Dendritic cell treated with granulocyte-macrophage colony-stimulating factor and Interleukin-4, amounts not matched to agents 40 ng/mL and 50 ng/mL, for 4 days (primary cell): ENCODE measurements at regions not wholly inside any gene's neighbourhood (a gene's known extent, or its start where the extent isn't known, plus 50 kb on each side); places are given as distances from the start of the nearest gene placed in this dataset.

Experiments used
- H3K27ac Mint-ChIP-seq: one replicate; pipeline ENCODE4 v1.8.0; 2022; ENCODE audit warnings: mild to moderate bottlenecking, mixed read lengths
- H3K27me3 Mint-ChIP-seq: one replicate; pipeline ENCODE4 v1.8.0; 2022; ENCODE audit warnings: mild to moderate bottlenecking, mixed read lengths
- H3K36me3 Mint-ChIP-seq: one replicate; pipeline ENCODE4 v1.8.0; 2022; ENCODE audit warnings: low read depth, mixed read lengths
- H3K4me1 Mint-ChIP-seq: one replicate; pipeline ENCODE4 v1.8.0; 2022; ENCODE audit warnings: low read depth, mixed read lengths
- H3K4me3 Mint-ChIP-seq: one replicate; pipeline ENCODE4 v1.8.0; 2022; ENCODE audit warnings: mild to moderate bottlenecking, moderate library complexity, mixed read lengths
- H3K9me3 Mint-ChIP-seq: one replicate; pipeline ENCODE4 v1.8.0; 2022; ENCODE audit warnings: mixed read lengths
- intact Hi-C: fragments of 100-400 bp; cut with micrococcal nuclease; formaldehyde crosslinking; loops from one replicate; pipeline ENCODE4 v1.15.0; 2022

DNA sequence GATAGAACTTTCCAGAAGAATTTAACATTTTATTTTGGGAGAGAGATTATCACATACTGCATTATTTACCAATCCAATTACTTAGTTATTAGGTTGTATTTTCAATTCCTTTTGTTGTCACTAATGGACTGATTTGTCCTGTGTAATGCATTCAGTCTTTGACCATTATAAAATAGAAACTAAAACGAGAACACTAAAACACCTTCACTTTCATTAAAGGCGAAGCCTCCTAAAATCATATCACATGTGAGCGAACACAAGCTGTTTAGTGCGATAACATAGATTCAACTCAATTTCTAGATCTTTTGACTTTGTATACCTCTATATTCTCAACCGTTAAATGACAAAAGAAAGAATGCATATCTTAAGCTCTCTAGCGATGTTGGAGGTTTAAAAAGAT is 253.4 kb downstream of the VGLL3 start:
- no peak overlapping the region for H3K27ac Mint-ChIP-seq
- H3K36me3 Mint-ChIP-seq: no peaks in the 10 kb centered on the region
- intact Hi-C loops: no loop called here
- H3K27me3 Mint-ChIP-seq: no peaks in the 10 kb centered on the region
- no peaks in the 10 kb centered on the region for H3K4me1 Mint-ChIP-seq
- H3K9me3 Mint-ChIP-seq: peaks cover 2% of the 10 kb centered on the region
- H3K4me3 Mint-ChIP-seq: no peak overlapping the region

DNA sequence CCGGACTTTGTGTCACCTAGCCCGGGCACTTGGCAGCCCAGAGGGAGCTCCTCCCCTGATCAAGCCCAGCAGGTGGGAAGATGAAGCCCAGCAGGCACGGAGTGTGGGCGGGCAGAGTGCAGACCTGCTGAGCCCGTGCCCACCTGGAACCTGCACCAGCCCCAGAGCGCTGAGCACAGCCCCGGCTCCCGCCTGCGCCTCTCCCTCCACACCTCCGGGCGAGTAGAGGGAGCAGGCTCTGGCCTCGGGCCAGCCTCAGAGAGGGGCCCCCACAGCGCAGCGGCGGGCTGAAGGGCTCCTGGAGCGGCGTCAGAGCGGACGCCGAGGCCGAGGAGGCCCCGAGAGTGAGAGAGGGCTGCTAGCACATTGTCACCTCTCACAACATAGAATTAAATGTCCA is 257.7 kb downstream of the VGLL3 start:
- Mint-ChIP-seq H3K4me3 (no peak overlapping the region), H3K4me1 (no peaks in the 10 kb centered on the region), H3K27ac (no peak overlapping the region), H3K9me3 (peaks cover 8% of the 10 kb centered on the region), H3K27me3 (no peaks in the 10 kb centered on the region), H3K36me3 (no peaks in the 10 kb centered on the region)
- intact Hi-C loops: no loop called here

DNA sequence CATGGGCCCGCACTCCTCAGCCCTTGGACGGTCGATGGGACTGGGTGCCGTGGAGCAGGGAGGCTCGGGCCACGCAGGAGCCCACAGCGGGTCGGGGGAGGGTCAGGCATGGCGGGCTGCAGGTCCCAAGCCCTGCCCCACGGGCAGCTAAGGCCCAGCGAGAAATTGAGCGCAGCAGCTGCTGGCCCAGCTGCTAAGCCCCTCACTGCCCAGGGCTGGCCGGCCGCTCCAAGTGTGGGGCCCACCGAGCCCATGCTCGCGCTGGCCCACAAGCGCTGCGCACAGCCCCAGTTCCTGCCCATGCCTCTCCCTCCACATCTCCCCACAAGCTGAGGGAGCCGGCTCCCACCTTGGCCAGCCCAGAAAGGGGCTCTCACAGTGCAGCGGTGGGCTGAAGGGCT is 259.4 kb downstream of the VGLL3 start:
- Mint-ChIP-seq H3K27me3 (no peaks in the 10 kb centered on the region), H3K4me1 (no peaks in the 10 kb centered on the region), H3K9me3 (peaks cover 8% of the 10 kb centered on the region), H3K36me3 (no peaks in the 10 kb centered on the region), H3K27ac (no peak overlapping the region), H3K4me3 (no peak overlapping the region)
- intact Hi-C loops: no loop called here

GRCh38 chr3:86723433-86723832 is 267.5 kb downstream of the VGLL3 start:
- no peaks in the 10 kb centered on the region for H3K4me1 Mint-ChIP-seq
- no peaks in the 10 kb centered on the region for H3K9me3 Mint-ChIP-seq
- no peak overlapping the region for H3K4me3 Mint-ChIP-seq
- no peaks in the 10 kb centered on the region for H3K36me3 Mint-ChIP-seq
- no peaks in the 10 kb centered on the region for H3K27me3 Mint-ChIP-seq
- H3K27ac Mint-ChIP-seq: no peak overlapping the region
- intact Hi-C loops: no loop called here

DNA sequence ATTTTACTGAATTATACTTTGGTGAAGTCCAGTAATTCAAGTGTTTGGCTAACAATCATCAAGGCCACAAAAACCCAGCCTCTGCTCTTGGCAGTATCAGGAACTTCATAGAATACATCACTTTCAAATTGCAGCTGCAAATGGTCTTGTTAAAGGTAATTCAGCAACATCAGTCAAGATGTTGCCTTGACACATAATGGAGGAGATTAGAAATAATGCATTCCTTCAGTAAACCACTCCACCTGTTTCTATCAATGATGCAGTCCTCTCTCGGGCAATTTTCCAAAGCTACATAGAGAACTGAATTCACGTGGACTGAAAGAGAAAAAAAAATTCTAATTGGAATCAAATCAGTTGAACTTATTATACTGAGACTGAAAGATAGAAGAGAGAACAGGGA is 279.3 kb downstream of the VGLL3 start:
- Mint-ChIP-seq H3K9me3 (no peaks in the 10 kb centered on the region), H3K4me1 (no peaks in the 10 kb centered on the region), H3K27me3 (no peaks in the 10 kb centered on the region), H3K36me3 (no peaks in the 10 kb centered on the region), H3K27ac (no peak overlapping the region), H3K4me3 (no peak overlapping the region)
- intact Hi-C loops: no loop called here

DNA sequence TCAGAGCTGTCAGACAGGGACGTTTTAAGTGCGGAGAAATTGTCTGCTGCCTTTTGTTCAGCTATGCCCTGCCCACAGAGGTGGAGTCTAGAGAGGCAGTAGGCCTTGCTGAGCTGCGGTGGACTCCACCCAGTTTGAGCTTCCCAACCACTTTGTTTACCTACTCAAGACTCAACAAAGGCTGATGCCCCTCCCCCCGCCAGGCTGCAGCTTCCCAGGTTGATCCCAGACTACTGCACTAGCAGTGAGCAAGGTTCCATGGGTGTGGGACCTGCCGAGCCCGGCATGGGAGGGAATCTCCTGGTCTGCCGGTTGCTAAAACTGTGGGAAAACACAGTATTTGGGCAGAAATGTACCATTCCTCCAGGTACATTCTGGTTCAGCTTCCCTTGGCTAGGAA is 282.1 kb downstream of the VGLL3 start:
- no peaks in the 10 kb centered on the region for H3K36me3 Mint-ChIP-seq
- intact Hi-C loops: no loop called here
- no peak overlapping the region for H3K27ac Mint-ChIP-seq
- no peak overlapping the region for H3K4me3 Mint-ChIP-seq
- H3K4me1 Mint-ChIP-seq: no peaks in the 10 kb centered on the region
- no peaks in the 10 kb centered on the region for H3K27me3 Mint-ChIP-seq
- H3K9me3 Mint-ChIP-seq: no peaks in the 10 kb centered on the region

DNA sequence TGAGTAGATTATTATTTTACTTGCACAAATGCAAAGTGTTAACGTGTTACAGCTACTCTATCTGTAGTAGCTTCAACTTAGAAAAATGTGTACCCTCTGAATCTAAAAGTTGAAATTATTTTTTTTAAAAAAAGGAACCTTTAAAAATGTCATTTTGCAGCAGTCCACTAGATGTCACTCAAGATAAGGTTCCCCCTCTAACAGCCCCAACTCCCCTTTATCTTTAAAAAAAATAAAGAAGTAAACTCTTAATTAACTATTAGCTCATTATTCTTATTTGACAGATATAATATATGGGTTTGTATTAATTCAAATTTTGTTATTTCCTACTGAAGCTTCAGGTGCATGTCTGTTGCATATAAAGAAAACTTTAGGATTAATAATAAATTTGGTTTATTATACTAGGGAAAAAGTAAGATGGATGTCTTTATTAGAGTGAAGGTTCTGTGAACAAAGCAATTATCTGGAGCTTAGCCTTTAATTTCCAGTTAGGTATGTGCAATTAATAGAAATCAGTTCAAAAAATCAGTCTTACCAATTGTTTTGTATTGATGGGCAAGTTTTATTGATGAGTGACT is 288.5 kb downstream of the VGLL3 start:
- H3K4me1 Mint-ChIP-seq: no peaks in the 10 kb centered on the region
- H3K9me3 Mint-ChIP-seq: no peaks in the 10 kb centered on the region
- intact Hi-C loops: loop anchor here (5.0 kb wide), 2 partner anchors 380 to 465 kb away; no protein-coding TSS in a partner anchor
- H3K4me3 Mint-ChIP-seq: no peak overlapping the region
- H3K27me3 Mint-ChIP-seq: no peaks in the 10 kb centered on the region
- no peaks in the 10 kb centered on the region for H3K36me3 Mint-ChIP-seq
- no peak overlapping the region for H3K27ac Mint-ChIP-seq

- Mint-ChIP-seq H3K36me3 (no peaks in the 10 kb centered on the region), H3K4me1 (no peaks in the 10 kb centered on the region), H3K27ac (no peak overlapping the region), H3K9me3 (no peaks in the 10 kb centered on the region), H3K4me3 (no peak overlapping the region), H3K27me3 (no peaks in the 10 kb centered on the region)
- intact Hi-C loops: no loop called here
Observed at GRCh38 chr3:86695752-86696151, 295.2 kb downstream of the VGLL3 start.

DNA sequence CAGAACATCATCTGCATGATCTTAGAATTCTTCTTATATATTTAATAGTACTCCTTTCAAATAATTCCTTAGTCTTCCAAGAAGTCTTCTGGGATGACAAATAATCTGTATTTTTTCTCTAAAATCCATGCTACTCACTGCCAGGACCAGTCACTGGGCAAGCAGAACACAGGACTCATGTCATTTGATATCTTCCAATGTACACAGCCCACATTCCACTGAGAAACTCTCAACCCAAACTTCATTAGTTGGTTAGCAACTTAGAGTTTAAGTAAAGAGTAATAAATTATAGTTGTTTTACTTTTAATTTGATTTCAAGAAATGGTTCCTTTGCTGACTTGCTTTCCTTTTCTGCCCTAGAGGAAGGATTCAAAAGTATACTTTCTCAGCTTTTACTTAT is 317.0 kb downstream of the VGLL3 start:
- Mint-ChIP-seq H3K27ac (no peak overlapping the region), H3K4me1 (no peaks in the 10 kb centered on the region), H3K27me3 (no peaks in the 10 kb centered on the region), H3K4me3 (no peak overlapping the region), H3K36me3 (no peaks in the 10 kb centered on the region), H3K9me3 (peaks cover 16% of the 10 kb centered on the region)
- intact Hi-C loops: no loop called here

DNA sequence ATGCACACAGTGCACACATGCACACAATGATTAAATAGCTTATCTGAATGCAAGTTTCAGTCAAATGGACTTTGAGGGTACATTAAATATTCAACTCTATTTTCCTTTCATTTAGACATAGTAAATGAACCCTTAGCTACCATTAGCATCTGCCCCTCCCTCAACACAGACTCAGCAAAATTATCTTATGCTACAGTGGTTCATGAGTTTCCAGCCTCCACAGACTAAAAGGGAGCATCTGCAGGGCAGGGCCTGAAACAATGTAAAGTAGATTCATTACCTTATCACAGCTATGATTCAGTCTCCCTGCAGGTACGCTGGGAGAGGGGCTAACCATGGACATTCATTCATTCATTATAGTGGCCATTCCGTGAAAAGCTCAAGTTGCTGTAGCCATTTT is 329.1 kb downstream of the VGLL3 start:
- no peaks in the 10 kb centered on the region for H3K27me3 Mint-ChIP-seq

GRCh38 chr3:86658876-86659275 is 332.1 kb downstream of the VGLL3 start:
- Mint-ChIP-seq H3K4me1 (no peaks in the 10 kb centered on the region), H3K27ac (no peak overlapping the region), H3K27me3 (no peaks in the 10 kb centered on the region), H3K9me3 (no peaks in the 10 kb centered on the region), H3K4me3 (no peak overlapping the region), H3K36me3 (no peaks in the 10 kb centered on the region)
- intact Hi-C loops: no loop called here

More for the DNA sequence above, 329.1 kb downstream of the VGLL3 start:
- Mint-ChIP-seq H3K36me3 (no peaks in the 10 kb centered on the region), H3K4me1 (no peaks in the 10 kb centered on the region), H3K4me3 (no peak overlapping the region), H3K27ac (no peak overlapping the region), H3K9me3 (no peaks in the 10 kb centered on the region)
- intact Hi-C loops: no loop called here

DNA sequence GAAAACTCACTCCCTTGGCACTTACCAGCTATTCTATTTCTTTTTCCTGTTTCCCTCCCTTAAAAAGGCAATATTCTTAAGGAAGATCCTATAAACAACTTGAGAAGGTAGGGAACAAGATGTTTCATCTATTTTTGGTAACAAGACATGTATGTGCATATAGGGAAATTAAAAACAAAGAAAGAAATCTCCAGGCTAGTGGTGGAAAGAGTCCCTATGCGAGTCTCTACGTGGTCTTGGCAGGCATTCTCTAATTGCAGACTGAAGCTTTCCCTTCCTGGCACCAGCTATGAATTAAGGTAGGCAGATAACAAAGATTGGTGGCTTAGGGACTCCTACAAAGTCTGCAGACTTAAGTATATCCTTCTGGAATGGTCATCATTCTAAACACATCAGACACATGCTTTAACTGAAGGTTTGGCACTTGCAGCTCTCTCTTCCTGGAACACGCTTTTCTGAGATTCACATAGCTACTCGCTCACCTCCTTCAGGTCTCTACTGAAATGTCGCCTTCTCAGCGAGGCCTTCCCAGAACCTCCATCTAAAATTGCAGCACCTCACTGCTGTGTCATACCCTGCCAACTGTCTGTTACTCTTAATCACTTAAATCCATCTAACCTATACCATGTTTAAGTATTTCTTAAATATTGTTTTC is 336.0 kb downstream of the VGLL3 start:
- Mint-ChIP-seq H3K27me3 (no peaks in the 10 kb centered on the region), H3K36me3 (no peaks in the 10 kb centered on the region), H3K4me3 (no peak overlapping the region), H3K9me3 (no peaks in the 10 kb centered on the region), H3K4me1 (no peaks in the 10 kb centered on the region), H3K27ac (no peak overlapping the region)
- intact Hi-C loops: no loop called here

GRCh38 chr3:86653661-86654205 is 337.2 kb downstream of the VGLL3 start:
- no peaks in the 10 kb centered on the region for H3K36me3 Mint-ChIP-seq
- H3K4me3 Mint-ChIP-seq: no peak overlapping the region
- H3K27ac Mint-ChIP-seq: no peak overlapping the region
- H3K4me1 Mint-ChIP-seq: no peaks in the 10 kb centered on the region
- H3K9me3 Mint-ChIP-seq: no peaks in the 10 kb centered on the region
- H3K27me3 Mint-ChIP-seq: no peaks in the 10 kb centered on the region
- intact Hi-C loops: no loop called here

DNA sequence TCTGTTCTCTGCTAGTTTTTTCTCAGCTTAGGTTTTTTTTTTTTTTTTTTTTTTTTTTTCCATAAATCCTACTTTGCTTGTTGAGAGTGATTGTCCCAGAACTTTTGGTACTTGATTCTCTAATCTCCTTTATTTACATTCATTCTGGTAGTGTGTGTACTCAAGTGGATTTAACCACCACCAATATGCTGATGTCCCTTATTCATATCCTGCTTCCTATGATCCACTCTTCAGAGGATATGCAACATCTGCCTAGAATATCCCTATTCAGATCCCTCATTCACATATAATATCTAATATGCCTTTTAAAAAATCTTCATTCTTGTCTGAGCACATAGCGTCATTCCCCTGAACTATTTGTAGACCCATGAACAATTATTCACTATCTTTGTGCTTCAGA is 342.9 kb downstream of the VGLL3 start:
- peaks cover 17% of the 10 kb centered on the region for H3K9me3 Mint-ChIP-seq
- no peak overlapping the region for H3K27ac Mint-ChIP-seq
- no peaks in the 10 kb centered on the region for H3K4me1 Mint-ChIP-seq
- intact Hi-C loops: no loop called here
- no peaks in the 10 kb centered on the region for H3K27me3 Mint-ChIP-seq
- H3K36me3 Mint-ChIP-seq: no peaks in the 10 kb centered on the region
- H3K4me3 Mint-ChIP-seq: no peak overlapping the region

DNA sequence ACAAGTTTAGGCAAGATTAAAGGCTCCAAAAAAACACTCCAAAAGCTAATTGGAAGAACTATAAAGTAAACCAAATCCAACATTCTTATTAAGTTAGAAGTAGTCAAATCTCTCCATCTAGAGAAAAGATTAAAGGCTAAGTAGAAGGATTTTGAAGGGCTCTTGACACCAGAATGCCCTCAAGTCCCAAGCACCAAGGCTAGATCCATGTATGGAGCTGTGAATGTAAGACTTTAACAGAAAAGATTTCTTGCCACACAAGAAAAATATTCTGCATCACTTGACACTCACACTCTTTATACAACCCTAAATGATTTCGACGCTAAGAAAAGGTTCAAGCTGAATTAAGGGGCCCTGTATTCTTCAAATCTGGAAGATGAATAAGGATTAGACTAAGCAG is 345.2 kb downstream of the VGLL3 start:
- Mint-ChIP-seq H3K27ac (no peak overlapping the region), H3K9me3 (peaks cover 17% of the 10 kb centered on the region), H3K4me1 (no peaks in the 10 kb centered on the region)

More for the DNA sequence above, 345.2 kb downstream of the VGLL3 start:
- H3K4me3 Mint-ChIP-seq: no peak overlapping the region
- intact Hi-C loops: no loop called here
- no peaks in the 10 kb centered on the region for H3K36me3 Mint-ChIP-seq
- H3K27me3 Mint-ChIP-seq: no peaks in the 10 kb centered on the region
